GM21423 (cell line): ENCODE measurements at regions not wholly inside any gene's neighbourhood (a gene's known extent, or its start where the extent isn't known, plus 50 kb on each side); places are given as distances from the start of the nearest gene placed in this dataset.

ENCODE experiments used
- ATAC-seq: cut with Tn5 transposase; IDR thresholded peaks from one replicate; pipeline ENCODE4 v1.9.1; 2021; ENCODE audit warnings: mild to moderate bottlenecking, moderate library complexity; ENCODE audit not compliant: unreplicated experiment

DNA sequence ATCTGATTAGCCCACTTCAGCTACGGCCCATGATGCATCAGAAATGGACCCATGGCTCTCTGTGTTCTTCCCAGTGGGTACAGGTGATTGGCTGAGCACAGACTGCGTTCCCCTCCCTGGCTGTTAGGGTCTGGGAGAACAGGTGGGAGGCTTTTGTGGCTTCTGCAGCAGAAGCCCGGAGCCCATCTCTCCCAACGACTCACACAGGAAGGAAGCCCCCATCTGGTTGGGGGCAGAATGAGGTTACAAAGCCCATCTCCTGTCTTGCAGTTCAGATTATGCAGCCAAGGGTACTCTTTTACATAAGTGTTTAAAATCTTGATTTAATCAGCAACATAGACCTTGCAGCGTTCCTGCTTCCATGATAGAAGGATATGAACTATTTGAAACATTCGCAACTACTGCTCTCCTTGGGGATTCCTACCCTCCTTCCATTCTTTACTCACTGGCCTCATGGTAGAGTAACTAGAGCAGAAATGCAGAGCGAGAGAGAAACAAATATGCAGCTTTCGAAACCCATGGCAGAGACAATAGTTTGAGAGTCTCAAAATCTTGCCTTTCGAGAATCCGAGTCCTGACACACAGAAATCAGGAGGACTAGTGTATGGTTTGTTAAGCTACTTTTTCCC lies 291.3 kb downstream of the TLE3 start:
- ATAC-seq: no peak

DNA sequence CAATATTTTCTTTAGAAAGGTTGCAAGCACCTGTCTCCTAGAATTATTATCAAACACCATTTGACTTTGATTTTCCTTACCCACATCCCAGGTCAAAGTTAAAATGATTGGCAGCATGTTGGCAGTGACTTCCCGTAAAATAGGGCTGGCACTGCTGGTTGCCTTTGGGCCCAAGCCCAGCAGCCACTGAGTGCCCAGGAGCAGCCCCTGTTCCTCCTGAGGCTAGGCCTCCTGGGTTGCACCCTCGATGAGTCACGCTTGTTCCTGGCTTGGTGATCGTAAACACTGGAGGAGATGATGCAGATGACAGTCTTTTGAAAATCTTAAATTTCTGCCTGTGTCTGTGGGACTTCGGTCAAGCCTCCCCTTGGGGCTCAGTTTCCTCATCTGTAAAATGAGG lies 290.0 kb downstream of the TLE3 start:
- ATAC-seq: no peak

DNA sequence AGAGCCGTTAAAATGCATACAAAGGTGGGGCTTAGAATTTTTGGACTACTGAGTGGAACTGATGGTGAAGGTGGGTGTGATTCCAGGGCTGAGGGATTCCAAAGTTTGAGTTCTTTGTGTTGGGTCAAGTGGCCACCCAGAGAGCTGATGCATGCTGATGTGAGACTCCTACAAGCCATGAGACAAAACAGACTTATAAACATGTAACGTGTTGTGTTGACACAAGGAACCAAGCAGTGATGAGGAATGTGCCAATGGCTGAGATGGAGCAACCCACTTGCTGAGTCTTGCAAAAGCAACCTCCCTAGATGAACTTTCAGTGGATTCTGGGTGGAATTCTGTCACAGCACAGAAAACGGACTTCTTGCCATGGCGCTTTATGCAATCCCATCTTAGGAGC lies 289.0 kb downstream of the TLE3 start:
- no peak for ATAC-seq

DNA sequence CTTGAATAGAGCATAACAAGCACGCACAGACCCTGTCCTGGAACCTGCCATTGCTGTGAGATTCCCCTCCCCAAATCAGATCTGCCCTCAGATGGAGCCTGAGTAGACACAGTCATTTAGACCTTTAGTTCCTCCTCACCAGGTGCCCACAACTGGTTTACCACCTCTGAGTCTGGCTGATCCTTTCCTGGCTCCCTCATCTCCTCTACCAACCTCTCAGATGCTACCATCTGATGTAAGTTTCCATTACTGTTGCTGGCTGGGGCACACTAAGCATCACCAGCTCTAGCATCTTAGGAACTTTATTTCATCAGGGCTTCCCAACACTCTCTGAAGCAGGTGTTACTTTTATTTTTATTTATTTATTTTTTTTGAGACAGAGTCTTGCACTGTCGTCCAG lies 288.3 kb downstream of the TLE3 start:
- no peak for ATAC-seq

DNA sequence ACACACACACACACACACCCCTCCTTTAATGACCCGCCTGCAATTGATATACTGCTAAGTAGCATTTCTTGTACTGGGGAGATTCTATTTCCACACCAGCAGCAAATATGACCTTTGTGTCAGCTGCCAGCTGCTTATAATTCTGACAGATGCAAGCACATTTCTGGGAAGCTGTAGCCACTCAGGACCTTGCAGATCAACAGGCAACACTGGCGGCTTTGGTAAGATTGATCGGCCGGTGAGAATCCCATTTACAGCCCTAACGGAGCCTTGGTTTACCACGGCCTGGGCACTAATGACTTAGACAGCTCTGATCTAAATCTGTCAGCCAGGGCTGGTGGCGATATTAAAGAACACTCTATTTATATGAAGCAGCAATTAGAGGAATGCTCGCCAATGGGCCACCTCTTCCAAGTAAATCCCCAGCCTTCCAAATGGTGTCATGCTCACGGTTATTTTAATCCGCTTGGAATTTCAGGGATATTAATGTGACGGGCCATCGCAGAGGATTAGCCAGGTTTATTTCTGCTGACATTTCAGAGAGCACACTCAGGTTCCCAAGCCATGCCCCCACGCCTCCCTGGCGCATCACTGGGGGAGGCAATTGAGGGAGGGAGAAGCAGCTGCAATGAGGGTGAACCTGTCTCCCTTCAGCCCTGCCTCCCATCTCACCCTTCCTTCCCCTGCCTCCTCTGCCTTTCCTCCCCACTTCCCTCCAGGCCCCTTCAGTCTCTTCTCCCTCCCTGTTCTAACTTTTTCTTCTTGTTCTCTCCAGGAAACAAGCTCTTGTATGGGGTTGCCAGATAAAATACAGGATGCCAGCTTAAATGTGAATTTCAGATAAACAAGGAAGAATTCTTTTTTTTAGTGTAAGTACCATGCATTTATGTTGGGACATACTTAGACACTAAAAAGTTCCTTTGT lies 287.0 kb downstream of the TLE3 start:
- no peak for ATAC-seq

DNA sequence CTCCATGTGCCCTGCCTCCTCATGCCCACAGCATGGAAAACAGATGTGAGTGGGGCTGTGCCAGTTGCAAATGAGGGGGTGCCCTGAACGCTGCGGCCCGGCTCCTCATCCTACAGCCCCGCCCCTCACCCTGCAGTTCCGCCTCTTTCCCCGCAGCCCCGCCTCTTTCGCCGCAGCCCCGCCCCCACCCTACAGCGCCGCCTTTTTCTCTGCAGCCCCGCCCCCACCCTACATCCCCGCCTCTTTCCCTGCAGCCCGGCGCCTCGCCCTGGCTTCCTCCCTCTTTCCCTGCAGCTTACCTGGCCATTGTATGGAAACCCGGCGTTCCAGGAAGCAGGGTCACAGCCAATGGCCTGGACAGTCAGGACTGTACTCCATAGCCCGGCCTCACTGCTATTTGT lies 284.9 kb downstream of the TLE3 start:
- no peak for ATAC-seq

DNA sequence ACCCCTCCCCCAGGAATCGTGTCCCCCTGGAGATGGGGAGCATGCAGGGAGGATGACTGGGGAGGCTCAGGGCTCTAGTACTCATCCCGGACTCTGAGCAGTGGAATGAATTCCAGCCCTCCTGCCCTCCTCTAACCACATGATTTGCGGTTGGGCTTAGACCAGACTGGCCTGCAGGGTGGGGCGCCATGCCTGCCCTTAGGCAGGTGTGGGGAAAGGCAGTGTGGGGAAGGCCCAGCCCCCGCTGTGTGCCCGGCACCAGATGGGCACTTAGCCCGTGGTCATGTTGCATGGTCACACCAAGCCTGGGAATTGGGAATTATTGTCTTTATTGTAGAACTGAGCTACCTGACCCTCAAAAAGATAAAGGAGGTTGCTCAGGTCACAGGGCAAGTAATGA lies 283.8 kb downstream of the TLE3 start:
- ATAC-seq: no peak

DNA sequence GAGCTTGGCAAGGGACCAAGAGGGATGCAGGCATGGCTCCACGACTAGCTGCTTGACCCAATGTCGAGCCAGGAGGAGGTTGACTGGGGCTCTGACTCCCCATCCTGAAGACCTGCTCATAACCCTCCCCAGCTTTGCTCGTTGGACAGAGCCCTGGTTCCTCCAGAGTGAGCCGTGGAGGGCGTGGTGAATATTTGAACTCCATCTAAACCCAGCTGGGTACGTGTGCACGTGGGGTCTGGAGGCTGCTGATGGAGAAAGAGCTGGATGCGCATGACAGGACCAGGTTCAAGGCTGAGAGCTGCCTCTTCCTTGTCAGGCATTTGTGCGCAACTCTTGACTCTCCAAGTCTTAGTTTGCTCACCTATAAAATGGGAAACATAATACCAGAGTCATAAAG lies 282.8 kb downstream of the TLE3 start:
- no peak for ATAC-seq

DNA sequence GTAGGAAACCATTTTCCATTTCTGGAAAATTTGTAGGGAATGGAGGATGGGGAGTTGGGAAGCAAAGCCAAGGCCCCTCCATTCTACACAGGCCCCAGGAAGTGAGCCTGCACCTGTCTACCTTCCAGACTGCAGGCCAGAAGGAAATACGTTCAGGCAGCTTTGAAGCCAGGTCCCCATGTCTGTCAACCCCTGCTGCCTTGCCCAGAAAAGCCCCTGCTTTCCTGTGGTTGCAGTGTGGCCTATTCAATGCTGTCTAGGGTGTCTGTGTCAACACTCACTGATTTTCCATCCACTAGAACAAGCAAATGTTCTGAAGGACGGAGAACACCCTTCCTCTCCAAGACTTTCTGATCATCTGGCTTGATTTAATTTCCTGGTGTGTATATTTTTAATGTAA lies 281.9 kb downstream of the TLE3 start:
- no peak for ATAC-seq

DNA sequence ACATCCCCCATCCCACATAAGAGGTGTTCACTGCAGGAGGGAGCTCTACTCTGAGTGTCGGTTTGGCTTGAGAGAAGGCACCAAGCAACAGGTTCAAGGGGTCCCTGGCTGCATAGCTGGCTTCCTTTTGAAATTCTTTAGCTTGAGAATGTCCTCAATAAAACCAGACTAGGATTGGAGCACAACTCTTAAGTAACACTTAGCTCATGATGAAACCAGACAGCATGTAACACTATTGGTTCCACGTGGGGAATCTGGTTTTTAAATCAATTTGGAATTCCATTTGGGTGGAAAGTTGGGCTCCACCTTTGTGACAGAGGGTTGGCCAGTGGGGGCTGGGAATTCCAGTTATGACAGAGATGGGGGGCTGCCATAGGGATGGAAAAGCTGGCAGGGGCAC lies 281.2 kb downstream of the TLE3 start:
- ATAC-seq: no peak

DNA sequence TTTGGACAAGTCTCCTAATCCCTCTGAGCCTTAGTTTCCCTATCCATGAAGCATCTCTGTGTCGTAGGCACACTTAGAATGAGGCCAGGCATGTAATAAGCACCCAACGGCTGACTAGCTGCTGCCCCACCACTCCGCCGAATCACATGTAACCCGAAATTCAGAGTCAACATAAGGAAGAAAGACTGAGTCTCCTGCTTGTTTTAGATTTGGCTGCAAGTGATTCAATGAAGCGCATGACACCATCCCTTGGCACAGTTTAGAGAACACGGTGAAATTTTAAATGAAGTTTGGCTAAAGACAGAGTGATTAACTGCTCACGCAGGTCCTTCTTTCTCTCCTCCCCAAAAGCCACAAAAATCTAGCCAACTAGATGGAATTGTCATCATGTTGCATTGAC lies 279.2 kb downstream of the TLE3 start:
- no peak for ATAC-seq

DNA sequence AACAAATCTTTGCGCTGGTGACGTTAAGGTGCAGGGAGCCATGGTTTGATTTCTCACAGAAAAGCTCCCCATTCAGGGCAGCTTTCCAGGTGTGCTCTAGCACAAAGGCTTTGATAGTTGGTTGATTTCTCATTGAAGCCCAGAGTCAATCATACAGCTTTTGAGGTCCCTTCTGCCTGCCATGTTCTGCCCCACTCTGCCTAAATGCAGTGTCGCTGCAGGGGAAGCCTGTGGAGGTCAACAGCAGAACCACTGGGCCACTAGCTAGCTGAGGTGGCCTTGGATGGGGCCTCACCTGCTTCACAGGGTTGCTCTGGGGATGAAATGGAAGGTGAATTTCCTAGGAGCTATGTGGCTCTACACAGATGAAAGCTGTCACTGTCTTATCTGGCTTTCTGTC lies 278.3 kb downstream of the TLE3 start:
- ATAC-seq: no peak

DNA sequence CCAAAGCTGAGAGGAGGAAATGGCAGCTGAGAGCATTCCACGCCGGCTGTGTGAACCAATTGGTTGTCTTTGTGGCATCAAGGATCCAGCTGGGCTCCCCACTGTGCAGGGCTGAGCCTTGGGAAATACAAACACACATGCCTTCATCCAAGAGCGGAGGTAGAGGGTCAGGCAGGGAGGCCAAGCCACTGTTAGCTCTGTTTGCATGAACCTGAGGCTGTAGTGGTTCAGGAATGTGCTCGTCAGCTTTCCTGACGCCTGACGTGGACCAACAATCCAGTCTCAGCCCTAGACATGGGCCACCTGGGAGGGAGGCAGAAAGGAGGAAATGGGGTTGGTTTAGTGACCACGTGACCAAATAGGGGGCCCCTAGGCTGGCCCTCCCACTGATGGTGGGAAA lies 276.9 kb downstream of the TLE3 start:
- ATAC-seq: no peak

DNA sequence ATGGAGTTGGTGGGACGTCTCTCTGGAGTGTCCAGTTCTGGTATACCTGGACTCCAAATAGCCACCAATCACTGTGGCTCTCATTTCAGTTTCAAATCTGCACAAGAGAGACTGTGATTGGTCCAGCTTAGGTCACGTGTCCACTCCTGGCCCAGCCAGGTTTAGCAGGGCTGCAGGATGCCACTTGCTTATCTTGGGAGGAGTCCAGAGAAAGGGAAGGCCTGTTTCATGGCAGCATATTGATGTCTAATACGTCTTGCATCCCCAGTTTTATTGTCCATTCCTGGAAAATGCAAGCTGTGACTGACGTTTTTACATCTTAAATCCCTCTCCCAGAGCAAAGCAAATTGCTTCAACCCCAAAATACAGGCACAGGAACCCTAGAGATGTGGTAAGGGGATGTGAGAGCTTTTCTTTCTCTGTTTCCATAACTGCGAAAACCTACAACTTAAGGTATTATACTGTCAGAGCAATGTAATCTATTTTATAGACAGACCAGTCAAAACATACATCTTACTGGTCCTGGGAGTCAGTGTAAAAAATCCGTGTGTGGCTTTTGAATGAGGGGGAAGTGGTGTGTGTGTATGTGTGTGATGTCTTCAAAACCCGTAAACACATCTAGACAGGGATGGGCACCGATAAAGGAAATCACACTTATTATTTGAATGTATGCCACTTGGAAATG lies 274.4 kb downstream of the TLE3 start:
- ATAC-seq: no peak

DNA sequence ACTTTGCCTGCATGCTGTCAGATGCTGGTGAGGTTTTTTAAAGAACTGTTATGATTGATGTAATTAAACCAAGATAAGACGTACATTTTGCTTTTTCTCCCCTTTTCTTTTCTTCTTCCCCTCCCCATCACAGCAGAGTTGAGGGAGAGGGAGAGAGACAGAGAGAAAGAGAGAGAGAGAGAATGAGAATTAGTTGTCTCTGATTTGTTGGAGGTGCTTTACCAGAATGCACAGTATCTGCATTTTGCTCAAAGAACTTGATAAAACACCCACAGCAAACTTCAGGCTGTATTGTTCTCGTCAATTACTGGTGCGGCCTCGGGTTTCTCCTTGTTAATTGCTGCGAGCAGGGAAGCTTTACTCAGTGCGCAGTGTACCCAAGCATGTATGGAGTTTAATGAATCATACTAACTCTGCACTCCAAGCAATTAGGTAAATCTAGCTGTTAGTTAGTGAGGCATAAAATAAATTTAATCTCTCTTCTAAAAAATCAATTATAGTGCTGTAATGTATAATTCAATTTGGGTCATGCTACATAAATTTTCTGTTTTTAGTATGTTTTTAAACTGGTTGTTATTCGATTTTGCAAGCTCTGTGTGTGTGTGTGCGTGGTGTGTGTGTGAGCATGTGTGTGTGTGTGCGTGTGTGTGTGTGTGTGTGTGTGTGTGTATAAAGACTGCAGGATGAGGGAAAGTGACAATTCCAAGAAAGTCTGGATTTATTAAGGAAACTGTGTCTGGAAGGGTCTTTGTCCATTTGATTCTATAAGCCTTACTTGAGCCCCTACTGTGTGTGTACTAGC lies 273.4 kb downstream of the TLE3 start:
- ATAC-seq: no peak

DNA sequence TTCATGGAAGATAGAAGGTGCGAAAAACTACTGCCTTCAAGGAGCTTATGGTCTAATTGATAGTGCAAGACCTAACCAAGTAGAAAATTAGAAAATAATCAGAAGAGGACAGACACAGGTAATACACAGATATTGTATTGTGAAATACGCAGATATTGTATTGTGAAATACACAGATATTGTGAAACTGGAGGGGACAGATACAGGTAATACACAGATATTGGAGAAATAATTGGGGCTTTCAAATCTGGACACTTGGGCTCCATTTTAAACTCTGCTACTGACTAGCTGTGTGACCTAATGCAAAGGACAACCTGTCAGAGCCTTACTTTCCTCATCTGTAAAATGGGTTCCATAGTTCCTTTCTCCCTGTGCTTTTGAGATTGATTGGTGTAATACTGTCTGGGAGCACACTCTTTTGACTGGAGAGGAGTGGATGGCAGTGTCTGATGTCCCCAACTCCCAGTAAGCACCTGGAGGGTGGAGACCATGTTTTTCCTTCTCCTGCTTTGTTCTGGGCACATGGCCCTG lies 272.8 kb downstream of the TLE3 start:
- ATAC-seq: no peak

DNA sequence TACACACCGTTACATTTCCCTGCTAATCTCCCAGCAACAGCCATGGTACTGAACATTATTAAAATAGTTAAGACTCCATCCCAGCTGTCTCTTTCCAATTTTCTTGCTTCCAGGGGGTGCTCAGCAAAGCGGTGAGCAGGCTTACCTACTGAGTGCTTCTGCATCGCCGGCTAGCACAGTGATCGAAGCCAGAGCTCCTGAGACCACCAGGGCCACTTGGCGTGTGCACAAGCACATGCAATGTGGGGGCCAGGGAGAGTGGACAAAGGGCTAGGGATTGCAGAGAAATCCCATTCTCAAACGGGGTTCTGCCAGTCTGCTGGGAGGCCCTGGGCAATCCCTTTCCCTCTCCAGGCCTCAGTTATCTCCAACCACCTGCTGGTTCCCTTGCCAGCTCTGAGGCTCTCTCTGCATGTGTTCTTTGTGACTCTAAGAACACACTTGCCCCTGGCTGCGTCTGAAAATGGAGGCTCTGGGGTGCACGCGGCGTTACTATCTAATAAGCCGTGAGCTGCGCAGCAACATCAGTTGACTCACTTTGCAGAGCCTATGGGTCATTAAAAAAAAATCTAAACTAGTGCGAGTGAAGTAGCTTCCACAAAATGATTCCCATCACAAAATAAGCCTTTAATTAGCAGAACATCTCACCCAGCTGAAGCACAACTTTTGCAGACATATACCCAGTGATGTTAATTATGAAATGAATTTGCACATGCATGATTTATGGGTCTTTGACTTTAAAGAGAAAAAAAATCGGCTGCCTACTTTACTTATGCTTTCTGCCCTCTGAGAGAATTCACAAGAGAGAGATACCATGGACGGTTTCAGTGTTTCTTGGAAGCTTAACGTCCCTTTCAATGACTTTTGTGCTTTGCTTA lies 271.5 kb downstream of the TLE3 start:
- no peak for ATAC-seq

DNA sequence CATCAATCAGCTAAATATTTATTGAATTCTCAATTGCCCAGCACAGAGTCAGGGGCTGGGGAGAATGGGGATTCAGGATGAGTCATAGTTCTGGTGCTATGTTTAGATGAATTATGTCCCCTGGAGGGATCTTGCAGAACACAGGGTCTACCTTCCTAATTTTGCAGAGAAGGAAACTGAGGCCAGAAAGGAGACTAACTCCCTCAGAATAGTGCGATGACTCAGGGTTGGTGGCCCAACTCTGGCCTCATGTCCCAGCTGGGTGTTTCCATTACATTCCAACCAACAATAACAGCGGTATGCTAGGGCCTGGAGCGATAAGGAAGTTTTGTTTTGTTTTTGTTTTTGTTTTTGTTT lies 270.9 kb downstream of the TLE3 start:
- no peak for ATAC-seq

DNA sequence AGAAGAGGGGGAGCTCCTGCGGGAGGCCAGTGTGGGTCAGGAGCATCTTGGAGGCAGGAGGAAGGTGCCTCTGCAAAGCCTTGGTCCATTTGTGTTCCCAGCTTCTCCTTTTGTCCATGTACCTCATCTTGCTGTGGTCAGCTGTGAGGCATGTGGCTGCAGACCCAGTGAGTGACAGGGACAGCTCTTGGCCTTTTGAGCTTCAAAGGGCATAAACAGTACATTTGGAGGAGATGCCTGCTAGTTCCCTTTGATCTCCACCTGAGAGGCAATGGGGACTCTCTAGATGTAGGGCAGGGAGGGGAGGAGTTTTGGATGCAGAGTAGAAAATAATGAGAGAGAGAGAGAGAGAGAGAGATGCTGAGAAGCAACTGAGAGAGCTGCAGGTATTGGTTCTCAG lies 270.0 kb downstream of the TLE3 start:
- ATAC-seq: no peak

DNA sequence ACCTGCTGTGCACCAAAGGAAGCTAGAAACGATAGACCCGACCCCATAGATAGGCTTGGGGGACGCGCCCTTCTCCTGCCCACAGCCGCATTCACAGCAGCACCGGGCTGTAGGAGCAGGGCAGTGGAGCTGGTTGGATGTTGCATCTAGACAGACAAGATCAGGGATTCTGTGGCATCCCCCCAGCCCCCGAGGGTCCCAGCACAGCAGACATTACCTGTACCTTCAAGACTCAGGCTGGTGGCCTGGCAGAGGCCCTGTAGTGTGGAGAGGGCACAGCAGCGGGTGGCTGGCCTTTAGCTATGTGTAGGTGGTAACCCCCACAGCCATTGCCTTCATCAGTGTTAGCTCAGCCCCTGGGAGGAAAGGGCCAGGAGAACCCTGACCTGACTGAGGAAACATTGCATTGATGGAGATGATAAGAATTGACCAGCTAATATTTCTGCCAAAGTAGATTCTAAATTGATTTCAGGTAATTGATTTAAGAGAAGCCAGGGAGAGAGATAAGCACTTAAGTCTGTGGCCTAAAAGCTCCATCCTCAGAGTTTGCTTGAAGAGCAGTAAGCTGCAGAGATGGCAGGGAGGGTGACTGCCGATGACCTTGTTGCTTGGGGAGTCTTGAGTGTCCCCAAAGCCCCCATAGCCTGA lies 269.4 kb downstream of the TLE3 start:
- ATAC-seq: no peak
